Stimulated activated CD4-positive, alpha-beta T cell treated with anti-CD3 and anti-CD28 coated beads, TNF-alpha, amount 100 ng/mL, for 4 hours (primary cell): ENCODE measurements at regions not wholly inside any gene's neighbourhood (a gene's known extent, or its start where the extent isn't known, plus 50 kb on each side); places are given as distances from the start of the nearest gene placed in this dataset.
A peak's percentile ranks its signal among the peaks of the same experiment; 100 is the strongest.

Experiments
- DNase-seq, 3 experiments: peaks; one replicate each; pipeline ENCODE4 v3.0.0-alpha.2; 2020; ENCODE audit warnings: low read depth in 3 of 3

GRCh38 chr5:155915601-155916000 lies 411.4 kb upstream of the SGCD start:
- no peak for DNase-seq

GRCh38 chr5:155919126-155919525 lies 407.8 kb upstream of the SGCD start:
- DNase-seq = no peak

- DNase-seq = no peak
These were observed 407.2 kb upstream of the SGCD start for GRCh38 chr5:155919725-155920124.

GRCh38 chr5:155921621-155922020 lies 405.3 kb upstream of the SGCD start:
- DNase-seq = no peak

GRCh38 chr5:155923784-155924183 lies 403.2 kb upstream of the SGCD start:
- DNase-seq = no peak

- no peak for DNase-seq
These were observed 400.9 kb upstream of the SGCD start for GRCh38 chr5:155926031-155926430.

GRCh38 chr5:155926766-155927165 lies 400.2 kb upstream of the SGCD start:
- DNase-seq = no peak

GRCh38 chr5:155929112-155929511 lies 397.9 kb upstream of the SGCD start:
- no peak for DNase-seq

- no peak for DNase-seq
These were observed 392.0 kb upstream of the SGCD start for GRCh38 chr5:155934964-155935363.

GRCh38 chr5:155935723-155936122 lies 391.2 kb upstream of the SGCD start:
- no peak for DNase-seq

- no peak for DNase-seq
These were observed 390.2 kb upstream of the SGCD start for GRCh38 chr5:155936520-155937406.

GRCh38 chr5:155938051-155938450 lies 388.9 kb upstream of the SGCD start:
- DNase-seq = no peak

GRCh38 chr5:155941340-155941739 lies 385.6 kb upstream of the SGCD start:
- DNase-seq = no peak

GRCh38 chr5:155943516-155944407 lies 383.2 kb upstream of the SGCD start:
- DNase-seq = peak in 1 of 3 experiments; percentile 1

- no peak for DNase-seq
These were observed 379.4 kb upstream of the SGCD start for GRCh38 chr5:155947394-155948062.

GRCh38 chr5:155948576-155948975 lies 378.4 kb upstream of the SGCD start:
- no peak for DNase-seq

GRCh38 chr5:155952486-155953089 lies 374.4 kb upstream of the SGCD start:
- DNase-seq = no peak

GRCh38 chr5:155953335-155953734 lies 373.6 kb upstream of the SGCD start:
- no peak for DNase-seq

GRCh38 chr5:155954701-155955445 lies 372.1 kb upstream of the SGCD start:
- DNase-seq = no peak

GRCh38 chr5:155957884-155958283 lies 369.1 kb upstream of the SGCD start:
- DNase-seq = no peak

- no peak for DNase-seq
These were observed 367.9 kb upstream of the SGCD start for GRCh38 chr5:155959082-155959481.
